H9 (cell line): ENCODE measurements at regions not wholly inside any gene's neighbourhood (a gene's known extent, or its start where the extent isn't known, plus 50 kb on each side); places are given as distances from the start of the nearest gene placed in this dataset.

ENCODE experiments used
- DNase-seq: peaks from one replicate; pipeline ENCODE4 v3.0.0-alpha.2; 2017
- H2AFZ ChIP-seq: one replicate; pipeline ENCODE4 v1.6.1; 2013; ENCODE audit warnings: mild to moderate bottlenecking, low read length, control low read depth, moderate library complexity
- H2AK5ac ChIP-seq: 2 replicates; pipeline ENCODE4 v1.6.1; 2013; ENCODE audit warnings: low read length, control low read depth, mixed read lengths; ENCODE audit not compliant: insufficient read length
- H2BK120ac ChIP-seq: one replicate; pipeline ENCODE4 v1.6.1; 2013; ENCODE audit warnings: low read depth, mild to moderate bottlenecking, low read length, control low read depth, inconsistent platforms; ENCODE audit not compliant: poor library complexity, severe bottlenecking
- H2BK12ac ChIP-seq: 2 replicates; pipeline ENCODE4 v1.6.1; 2013; ENCODE audit warnings: low read length, control low read depth, mixed read lengths, low read depth; ENCODE audit not compliant: insufficient read length
- H2BK15ac ChIP-seq: 2 replicates; pipeline ENCODE4 v1.6.1; 2013; ENCODE audit warnings: low read depth, low read length, control low read depth
- H2BK20ac ChIP-seq: one replicate; pipeline ENCODE4 v1.6.1; 2013; ENCODE audit warnings: low read depth, mild to moderate bottlenecking, low read length, control low read depth, inconsistent platforms; ENCODE audit not compliant: poor library complexity, severe bottlenecking
- H2BK5ac ChIP-seq: 2 replicates; pipeline ENCODE4 v1.6.1; 2013; ENCODE audit warnings: low read length, control low read depth, mixed read lengths; ENCODE audit not compliant: insufficient read length
- H3K14ac ChIP-seq: 2 replicates; pipeline ENCODE4 v1.6.1; 2013; ENCODE audit warnings: low read length, control low read depth; ENCODE audit not compliant: insufficient read depth
- H3K18ac ChIP-seq: 2 replicates; pipeline ENCODE4 v1.6.1; 2013; ENCODE audit warnings: low read depth, mild to moderate bottlenecking, mixed read lengths, low read length, control low read depth; ENCODE audit not compliant: insufficient read length
- H3K23ac ChIP-seq: 2 replicates; pipeline ENCODE4 v1.6.1; 2013; ENCODE audit warnings: low read length, control low read depth, mixed read lengths, low read depth; ENCODE audit not compliant: insufficient read length
- H3K23me2 ChIP-seq: 2 replicates; pipeline ENCODE4 v1.6.1; 2013; ENCODE audit warnings: low read depth, mild to moderate bottlenecking, mixed read lengths, low read length, control low read depth; ENCODE audit not compliant: insufficient read length, poor library complexity, severe bottlenecking
- H3K27ac ChIP-seq: 2 replicates; pipeline ENCODE4 v1.5.1; 2013; ENCODE audit warnings: low read length, control low read depth, mixed read lengths, low read depth; ENCODE audit not compliant: insufficient read length
- H3K27me3 ChIP-seq: 2 replicates; pipeline ENCODE4 v1.6.1; 2013; ENCODE audit warnings: low read length, control low read depth, inconsistent platforms; ENCODE audit not compliant: insufficient read depth
- H3K4ac ChIP-seq: 2 replicates; pipeline ENCODE4 v1.6.1; 2013; ENCODE audit warnings: low read depth, mild to moderate bottlenecking, control low read depth, inconsistent platforms, low read length, moderate library complexity
- H3K4me1 ChIP-seq: 2 replicates; pipeline ENCODE4 v1.6.1; 2013; ENCODE audit warnings: low read length, control low read depth, inconsistent platforms; ENCODE audit not compliant: insufficient read depth
- H3K4me2 ChIP-seq: 2 replicates; pipeline ENCODE4 v1.6.1; 2013; ENCODE audit warnings: low read length, control low read depth, mixed read lengths; ENCODE audit not compliant: insufficient read length, insufficient read depth
- H3K56ac ChIP-seq: 2 replicates; pipeline ENCODE4 v1.6.1; 2013; ENCODE audit warnings: low read depth, mild to moderate bottlenecking, mixed read lengths, low read length, control low read depth; ENCODE audit not compliant: insufficient read length
- H3K79me1 ChIP-seq: 2 replicates; pipeline ENCODE4 v1.6.1; 2013; ENCODE audit warnings: low read depth, mild to moderate bottlenecking, moderate library complexity, low read length, control low read depth, inconsistent platforms; ENCODE audit not compliant: insufficient read depth, poor library complexity, severe bottlenecking
- H3K79me2 ChIP-seq: 2 replicates; pipeline ENCODE4 v1.6.1; 2013; ENCODE audit warnings: low read length, control low read depth, inconsistent platforms; ENCODE audit not compliant: insufficient read depth
- H3K9ac ChIP-seq: 2 replicates; pipeline ENCODE4 v1.6.1; 2013; ENCODE audit warnings: low read length, control low read depth, mixed read lengths; ENCODE audit not compliant: insufficient read length; ENCODE audit errors: extremely low read depth
- H3K9me3 ChIP-seq: one replicate; pipeline ENCODE4 v1.6.1; 2013; ENCODE audit warnings: low read depth, low read length, inconsistent platforms; ENCODE audit not compliant: control insufficient read depth
- H3T11ph ChIP-seq: one replicate; pipeline ENCODE4 v1.6.1; 2013; ENCODE audit warnings: mild to moderate bottlenecking, low read length, control low read depth, inconsistent platforms
- H4K20me1 ChIP-seq: one replicate; pipeline ENCODE4 v1.6.1; 2013; ENCODE audit not compliant: control insufficient read depth, insufficient read length, insufficient read depth
- H4K5ac ChIP-seq: 2 replicates; pipeline ENCODE4 v1.6.1; 2013; ENCODE audit warnings: low read depth, mild to moderate bottlenecking, mixed read lengths, low read length, control low read depth; ENCODE audit not compliant: insufficient read length
- H4K8ac ChIP-seq: replicated peaks from 2 replicates; pipeline ENCODE4 v1.6.1; 2013; ENCODE audit warnings: low read length, control low read depth, mixed read lengths, low read depth; ENCODE audit not compliant: insufficient read length
- H4K91ac ChIP-seq: 2 replicates; pipeline ENCODE4 v1.6.1; 2013; ENCODE audit warnings: low read depth, mild to moderate bottlenecking, moderate library complexity, mixed read lengths, low read length, control low read depth; ENCODE audit not compliant: insufficient read length
- H3K27ac Mint-ChIP-seq, 3 experiments: 2 replicates in 2 of 3; 3 replicates in 1 of 3; pipeline ENCODE4 v1.8.0; 2020 to 2021; ENCODE audit warnings: mixed read lengths in 3 of 3, mild to moderate bottlenecking in 1 of 3, moderate library complexity in 1 of 3
- H3K27me3 Mint-ChIP-seq: 2 replicates; pipeline ENCODE4 v1.8.0; 2021; ENCODE audit warnings: low read depth, mild to moderate bottlenecking, moderate library complexity, mixed read lengths
- H3K36me3 Mint-ChIP-seq, 3 experiments: 2 replicates in 2 of 3; 3 replicates in 1 of 3; pipeline ENCODE4 v1.8.0; 2020 to 2021; ENCODE audit warnings: low read depth in 3 of 3, mixed read lengths in 3 of 3; ENCODE audit not compliant: insufficient read depth in 1 of 3
- H3K4me1 Mint-ChIP-seq, 2 experiments: 2 replicates each; pipeline ENCODE4 v1.8.0; 2020; ENCODE audit warnings: mixed read lengths in 2 of 2
- H3K4me3 Mint-ChIP-seq, 2 experiments: 2 replicates in 1 of 2; 3 replicates in 1 of 2; pipeline ENCODE4 v1.8.0; 2020 to 2021; ENCODE audit warnings: mild to moderate bottlenecking in 2 of 2, mixed read lengths in 2 of 2, moderate library complexity in 1 of 2
- H3K9me3 Mint-ChIP-seq, 2 experiments: 2 replicates in 1 of 2; 3 replicates in 1 of 2; pipeline ENCODE4 v1.8.0; 2020; ENCODE audit warnings: mild to moderate bottlenecking in 2 of 2, mixed read lengths in 2 of 2, moderate library complexity in 1 of 2
- WGBS: extraction: QIAGEN DNeasy Blood & Tissue Kit; methylation state at CpG from one replicate; pipeline ENCODE4 v1.1.7; 2013; ENCODE audit warnings: missing lambda C conversion rate, low lambda C conversion rate, mixed read lengths; ENCODE audit not compliant: insufficient read length; ENCODE audit errors: extremely low coverage; 5-methylcytosine and 5-hydroxymethylcytosine counted together
- TF ChIP-seq, protein P1 (sequence below): fragments of 200-600 bp; sonication (generic); conservative IDR thresholded peaks from 3 replicates; pipeline ENCODE4 v1.8.0; 2021; ENCODE audit warnings: antibody characterized with exemption, mild to moderate bottlenecking

GRCh38 chr18:70522183-70522680 lies 233.4 kb downstream of the SOCS6 start:
- Histone ChIP-seq H2BK15ac (no peak overlapping the region), H2BK120ac (no peak overlapping the region), H3K4me2 (no peak overlapping the region), H4K91ac (no peak overlapping the region), H2AK5ac (no peak overlapping the region), H2AFZ (no peak overlapping the region), H3K4me1 (no peaks in the 10 kb centered on the region), H3K23me2 (no peaks in the 10 kb centered on the region), H3K79me2 (no peaks in the 10 kb centered on the region), H3K27me3 (no peaks in the 10 kb centered on the region), H3K23ac (no peak overlapping the region), H4K5ac (no peak overlapping the region), H4K8ac (no peak overlapping the region), H3K4ac (no peak overlapping the region), H3K18ac (no peak overlapping the region), H4K20me1 (no peaks in the 10 kb centered on the region), H2BK12ac (no peak overlapping the region), H3K79me1 (no peaks in the 10 kb centered on the region), H3K9ac (no peak overlapping the region), H3K27ac (no peak overlapping the region), H3K56ac (no peak overlapping the region), H3T11ph (no peak overlapping the region), H2BK5ac (no peak overlapping the region), H3K9me3 (no peaks in the 10 kb centered on the region), H3K14ac (no peak overlapping the region), H2BK20ac (no peak overlapping the region)
- TF ChIP-seq, protein P1, sequence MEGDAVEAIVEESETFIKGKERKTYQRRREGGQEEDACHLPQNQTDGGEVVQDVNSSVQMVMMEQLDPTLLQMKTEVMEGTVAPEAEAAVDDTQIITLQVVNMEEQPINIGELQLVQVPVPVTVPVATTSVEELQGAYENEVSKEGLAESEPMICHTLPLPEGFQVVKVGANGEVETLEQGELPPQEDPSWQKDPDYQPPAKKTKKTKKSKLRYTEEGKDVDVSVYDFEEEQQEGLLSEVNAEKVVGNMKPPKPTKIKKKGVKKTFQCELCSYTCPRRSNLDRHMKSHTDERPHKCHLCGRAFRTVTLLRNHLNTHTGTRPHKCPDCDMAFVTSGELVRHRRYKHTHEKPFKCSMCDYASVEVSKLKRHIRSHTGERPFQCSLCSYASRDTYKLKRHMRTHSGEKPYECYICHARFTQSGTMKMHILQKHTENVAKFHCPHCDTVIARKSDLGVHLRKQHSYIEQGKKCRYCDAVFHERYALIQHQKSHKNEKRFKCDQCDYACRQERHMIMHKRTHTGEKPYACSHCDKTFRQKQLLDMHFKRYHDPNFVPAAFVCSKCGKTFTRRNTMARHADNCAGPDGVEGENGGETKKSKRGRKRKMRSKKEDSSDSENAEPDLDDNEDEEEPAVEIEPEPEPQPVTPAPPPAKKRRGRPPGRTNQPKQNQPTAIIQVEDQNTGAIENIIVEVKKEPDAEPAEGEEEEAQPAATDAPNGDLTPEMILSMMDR: no peak
- Mint-ChIP-seq H3K27ac (no peak overlapping the region), H3K27me3 (no peaks in the 10 kb centered on the region; the same call in 1 of the 2 replicates), H3K4me3 (no peak overlapping the region), H3K4me1 (0 out of 4 replicates have a peak, but pooled peaks cover 0 to 2% of the 10 kb centered on the region in 2 experiments), H3K9me3 (no peaks in the 10 kb centered on the region; a peak in 1 of 5 replicates), H3K36me3 (no peaks in the 10 kb centered on the region)
- WGBS: no CpG with 5 or more reads among the region's 5 CpGs
- DNase-seq: no peak
